Parathyroid adenoma (tissue), 2 donors: ENCODE measurements at regions not wholly inside any gene's neighbourhood (a gene's known extent, or its start where the extent isn't known, plus 50 kb on each side); places are given as distances from the start of the nearest gene placed in this dataset.
"Not testable (repeated sequence)": the region's sequence is repeated elsewhere in the genome, so short reads cannot be mapped to it uniquely, and the experiment has no call there.

Experiments used
- H2AFZ ChIP-seq: fragments of 300-600 bp; sonication (generic); one replicate; pipeline ENCODE4 v1.7.0; 2017; ENCODE audit warnings: antibody characterized with exemption, mild to moderate bottlenecking
- H3K27ac ChIP-seq: fragments of 300-600 bp; sonication (generic); one replicate; pipeline ENCODE4 v1.7.0; 2017
- H3K27me3 ChIP-seq: fragments of 300-600 bp; sonication (generic); one replicate; pipeline ENCODE4 v1.7.0; 2017; ENCODE audit warnings: low read length; ENCODE audit not compliant: control insufficient read depth, insufficient read depth
- H3K36me3 ChIP-seq: fragments of 300-600 bp; sonication (generic); one replicate; pipeline ENCODE4 v1.7.0; 2017; ENCODE audit warnings: low read length; ENCODE audit not compliant: control insufficient read depth, insufficient read depth
- H3K4me1 ChIP-seq: fragments of 300-600 bp; sonication (generic); one replicate; pipeline ENCODE4 v1.7.0; 2017; ENCODE audit warnings: control low read depth
- H3K4me2 ChIP-seq: fragments of 300-600 bp; sonication (generic); one replicate; pipeline ENCODE4 v1.7.0; 2017; ENCODE audit warnings: low read length
- H3K4me3 ChIP-seq: fragments of 300-600 bp; sonication (generic); one replicate; pipeline ENCODE4 v1.7.0; 2017; ENCODE audit warnings: low read depth, low read length
- H3K79me2 ChIP-seq: fragments of 300-600 bp; sonication (generic); one replicate; pipeline ENCODE4 v1.7.0; 2017; ENCODE audit warnings: control low read depth
- H3K9ac ChIP-seq: fragments of 300-600 bp; sonication (generic); one replicate; pipeline ENCODE4 v1.7.0; 2017; ENCODE audit warnings: mild to moderate bottlenecking
- H3K9me3 ChIP-seq: fragments of 300-600 bp; sonication (generic); one replicate; pipeline ENCODE4 v1.7.0; 2017; ENCODE audit warnings: low read length; ENCODE audit not compliant: control insufficient read depth
- CTCF ChIP-seq: fragments of 300-600 bp; sonication (generic); IDR thresholded peaks from one replicate; pipeline ENCODE4 v1.7.0; 2017; ENCODE audit warnings: antibody characterized with exemption, mild to moderate bottlenecking
- donor health status: primary hyperparathyroidism.

GRCh38 chr1:103457886-103458455 lies 67.5 kb upstream of the RNPC3 start:
- Histone ChIP-seq H3K27ac (no peak overlapping the region), H3K27me3 (no peaks in the 10 kb centered on the region), H3K36me3 (no peaks in the 10 kb centered on the region), H2AFZ (no peak overlapping the region), H3K79me2 (no peaks in the 10 kb centered on the region), H3K4me3 (no peak overlapping the region), H3K4me1 (no peaks in the 10 kb centered on the region), H3K9ac (no peak overlapping the region), H3K4me2 (no peak overlapping the region), H3K9me3 (no peaks in the 10 kb centered on the region)
- no peak for TF ChIP-seq CTCF

- Histone ChIP-seq H3K36me3 (no peaks in the 10 kb centered on the region), H3K4me2 (no peak overlapping the region), H3K4me3 (no peak overlapping the region), H3K27me3 (no peaks in the 10 kb centered on the region), H3K4me1 (no peaks in the 10 kb centered on the region), H3K9me3 (no peaks in the 10 kb centered on the region), H3K79me2 (no peaks in the 10 kb centered on the region), H3K9ac (no peak overlapping the region), H3K27ac (no peak overlapping the region), H2AFZ (no peak overlapping the region)
- no peak for TF ChIP-seq CTCF
Measured at GRCh38 chr1:103448560-103448959, 76.9 kb upstream of the RNPC3 start.

- H3K27ac ChIP-seq = no peak overlapping the region
- H3K9me3 ChIP-seq = no peaks in the 10 kb centered on the region
- H3K27me3 ChIP-seq = no peaks in the 10 kb centered on the region
- no peaks in the 10 kb centered on the region for H3K79me2 ChIP-seq
- no peak overlapping the region for H3K4me3 ChIP-seq
- no peak overlapping the region for H3K4me2 ChIP-seq
- no peaks in the 10 kb centered on the region for H3K36me3 ChIP-seq
- H2AFZ ChIP-seq = no peak overlapping the region
- no peaks in the 10 kb centered on the region for H3K4me1 ChIP-seq
- TF ChIP-seq CTCF = no peak
- H3K9ac ChIP-seq = no peak overlapping the region
Measured at GRCh38 chr1:103447471-103447870, 78.0 kb upstream of the RNPC3 start.

GRCh38 chr1:103441342-103441741 lies 84.2 kb upstream of the RNPC3 start:
- no peaks in the 10 kb centered on the region for H3K27me3 ChIP-seq
- no peaks in the 10 kb centered on the region for H3K9me3 ChIP-seq
- no peak overlapping the region for H3K27ac ChIP-seq
- no peak overlapping the region for H3K9ac ChIP-seq
- no peak overlapping the region for H2AFZ ChIP-seq
- no peaks in the 10 kb centered on the region for H3K36me3 ChIP-seq
- H3K79me2 ChIP-seq = no peaks in the 10 kb centered on the region
- no peak for TF ChIP-seq CTCF
- H3K4me1 ChIP-seq = no peaks in the 10 kb centered on the region
- H3K4me2 ChIP-seq = no peak overlapping the region
- H3K4me3 ChIP-seq = no peak overlapping the region

- H3K4me3 ChIP-seq, H3K27me3 ChIP-seq, H3K9ac ChIP-seq, H3K36me3 ChIP-seq, H2AFZ ChIP-seq, H3K4me1 ChIP-seq, H3K27ac ChIP-seq, H3K79me2 ChIP-seq, H3K9me3 ChIP-seq, H3K4me2 ChIP-seq: not testable (repeated sequence)
Measured at GRCh38 chr1:103436568-103437100, 88.9 kb upstream of the RNPC3 start.
